B cell (primary cell): ENCODE measurements at regions not wholly inside any gene's neighbourhood (a gene's known extent, or its start where the extent isn't known, plus 50 kb on each side); places are given as distances from the start of the nearest gene placed in this dataset.

Source experiments
- ATAC-seq: fragments of 200-7000 bp; cut with Tn5 transposase; one replicate; pipeline ENCODE4 v1.10.0; 2021; ENCODE audit warnings: low read depth, mild to moderate bottlenecking, moderate number of reproducible peaks, moderate library complexity
- CTCF ChIA-PET: fragments of 350-600 bp; sonication (Branson Sonifier 250); formaldehyde crosslinking; loops from one replicate; lab custom pipeline; 2021; ENCODE audit warnings: antibody characterized with exemption, inconsistent platforms; lab: Charles Lee
- POLR2A ChIA-PET: fragments of 350-600 bp; sonication (Branson Sonifier 250); formaldehyde crosslinking; loops from one replicate; lab custom pipeline; 2021; ENCODE audit warnings: antibody characterized with exemption; lab: Charles Lee
- DNase-seq: peaks from one replicate; pipeline ENCODE4 v3.0.0; 2013
- H2AFZ ChIP-seq: 2 replicates; pipeline ENCODE4 v1.6.1; 2012; ENCODE audit warnings: mild to moderate bottlenecking, low read depth, low read length; ENCODE audit not compliant: insufficient read depth, poor library complexity, severe bottlenecking
- H3K27ac ChIP-seq, 2 donors: 1 replicate in 1 of 2; 2 replicates in 1 of 2; pipeline ENCODE4 v1.5.1; 2012 to 2013; ENCODE audit warnings: low read length in 2 of 2, mild to moderate bottlenecking in 2 of 2, moderate library complexity in 1 of 2
- H3K27me3 ChIP-seq, 4 experiments: fragments of 200-600 bp in 1 of 4; sonication (generic) in 1 of 4; replicated peaks in 1 of 4; 1 replicate in 2 of 4; 2 replicates in 2 of 4; pipeline versions ENCODE4 v1.6.1 to v1.7.0; 2013 to 2016; ENCODE audit warnings: low read length in 3 of 4, mild to moderate bottlenecking in 2 of 4, mixed read lengths in 1 of 4, moderate library complexity in 1 of 4; ENCODE audit not compliant: insufficient read depth in 4 of 4, control insufficient read depth in 3 of 4; ENCODE audit errors: control extremely low read depth in 1 of 4
- H3K36me3 ChIP-seq, 2 experiments: replicated peaks in 1 of 2; 1 replicate in 1 of 2; 2 replicates in 1 of 2; pipeline versions ENCODE4 v1.6.1 to v1.7.1; 2013; ENCODE audit warnings: low read length in 1 of 2; ENCODE audit not compliant: insufficient read depth in 2 of 2, control insufficient read depth in 1 of 2; ENCODE audit errors: control extremely low read depth in 1 of 2, extremely low read depth in 1 of 2
- H3K4me1 ChIP-seq, 2 donors: fragments of 200-600 bp in 1 of 2; sonication (generic) in 1 of 2; 1 replicate in 1 of 2; 2 replicates in 1 of 2; pipeline versions ENCODE4 v1.5.1 to v1.6.1; 2013 to 2017; ENCODE audit warnings: low read length in 2 of 2; ENCODE audit not compliant: control insufficient read depth in 2 of 2, insufficient read depth in 2 of 2
- H3K4me2 ChIP-seq: replicated peaks from 2 replicates; pipeline ENCODE3; 2012; ENCODE audit warnings: mild to moderate bottlenecking, low read depth, low read length; ENCODE audit not compliant: poor library complexity, severe bottlenecking
- H3K4me3 ChIP-seq, 5 experiments: fragments of 200-600 bp in 1 of 5; sonication (generic) in 1 of 5; 1 replicate in 3 of 5; 2 replicates in 2 of 5; pipeline versions ENCODE4 v1.5.1 to v1.7.0; 2011 to 2016; ENCODE audit warnings: low read length in 4 of 5, mild to moderate bottlenecking in 4 of 5, low read depth in 2 of 5, control low read depth in 1 of 5, moderate library complexity in 1 of 5; ENCODE audit not compliant: insufficient read depth in 1 of 5; ENCODE audit errors: control extremely low read depth in 1 of 5, extremely low read depth in 1 of 5
- H3K79me2 ChIP-seq: fragments of 200-600 bp; sonication (generic); one replicate; pipeline ENCODE4 v1.6.0; 2016; ENCODE audit warnings: low read length; ENCODE audit not compliant: control insufficient read depth, insufficient read depth
- H3K9ac ChIP-seq: fragments of 200-600 bp; sonication (generic); 2 replicates; pipeline ENCODE4 v1.6.1; 2017; ENCODE audit warnings: mild to moderate bottlenecking, low read length, moderate library complexity
- H3K9me3 ChIP-seq, 3 donors: one replicate each; pipeline versions ENCODE4 v1.6.1 to v1.7.1; 2013; ENCODE audit warnings: low read length in 2 of 3; ENCODE audit not compliant: control insufficient read depth in 2 of 3, insufficient read depth in 1 of 3; ENCODE audit errors: control extremely low read depth in 1 of 3
- H4K20me1 ChIP-seq: 2 replicates; pipeline ENCODE4 v1.6.0; 2012; ENCODE audit warnings: mild to moderate bottlenecking, low read length; ENCODE audit not compliant: insufficient read depth, control insufficient read depth, poor library complexity, severe bottlenecking
- H3K27ac Mint-ChIP-seq: one replicate; pipeline ENCODE4 v1.8.0; 2021; ENCODE audit warnings: mixed read lengths
- H3K27me3 Mint-ChIP-seq: one replicate; pipeline ENCODE4 v1.8.0; 2021; ENCODE audit warnings: mixed read lengths
- H3K4me1 Mint-ChIP-seq: one replicate; pipeline ENCODE4 v1.8.0; 2021; ENCODE audit warnings: mixed read lengths
- H3K4me3 Mint-ChIP-seq: one replicate; pipeline ENCODE4 v1.8.0; 2021; ENCODE audit warnings: mixed read lengths
- H3K9me3 Mint-ChIP-seq: one replicate; pipeline ENCODE4 v1.8.0; 2022; ENCODE audit warnings: mixed read lengths; ENCODE audit not compliant: insufficient read depth
- CTCF ChIP-seq: fragments of 200-600 bp; IDR thresholded peaks from one replicate; pipeline ENCODE4 v1.8.0; 2022; ENCODE audit warnings: antibody characterized with exemption, mild to moderate bottlenecking
- EZH2 ChIP-seq: IDR thresholded peaks from 2 replicates; pipeline ENCODE4 v1.6.1; 2012; ENCODE audit warnings: borderline replicate concordance, low read depth, mild to moderate bottlenecking, moderate library complexity, low read length; ENCODE audit not compliant: insufficient read depth, poor library complexity, severe bottlenecking
- WGBS: methylation state at CpG from one replicate; pipeline ENCODE4 v1.1.5; 2013; ENCODE audit warnings: missing lambda C conversion rate; ENCODE audit not compliant: insufficient coverage; 5-methylcytosine and 5-hydroxymethylcytosine counted together
- intact Hi-C: fragments of 100-400 bp; cut with micrococcal nuclease; formaldehyde crosslinking; loops from one replicate; pipeline ENCODE4 v1.10.0; 2022

- Mint-ChIP-seq H3K4me3 (no peak overlapping the region), H3K27me3 (no peaks in the 10 kb centered on the region), H3K4me1 (peaks cover 18% of the 10 kb centered on the region), H3K27ac (no peak overlapping the region), H3K9me3 (peaks cover 4% of the 10 kb centered on the region)
- H3K27ac ChIP-seq: no peak overlapping the region
- peaks cover 17 to 20% of the 10 kb centered on the region in 2 donors for H3K4me1 ChIP-seq
- H3K79me2 ChIP-seq: no peaks in the 10 kb centered on the region
- H3K36me3 ChIP-seq: no peaks in the 10 kb centered on the region
- H2AFZ ChIP-seq: no peak overlapping the region
- H3K27me3 ChIP-seq: no peaks in the 10 kb centered on the region
- H4K20me1 ChIP-seq: no peaks in the 10 kb centered on the region
- POLR2A ChIA-PET: no interaction called here
- H3K9ac ChIP-seq: no peak overlapping the region
- no CpG with 5 or more reads among the region's 2 CpGs for WGBS
- no peak for ATAC-seq
- CTCF ChIA-PET: no interaction called here
- no peak overlapping the region for H3K4me3 ChIP-seq
- H3K4me2 ChIP-seq: no peak overlapping the region
- peaks cover 2 to 11% (median 7%) of the 10 kb centered on the region in 3 donors for H3K9me3 ChIP-seq
- DNase-seq: no peak
- intact Hi-C loops: no loop called here
- TF ChIP-seq EZH2: no peak
- TF ChIP-seq CTCF: no peak
Observed at GRCh38 chr10:71912431-71912830, 51.8 kb upstream of the CHST3 start.

- Histone ChIP-seq H2AFZ (no peak overlapping the region), H3K27ac (no peak overlapping the region), H3K79me2 (no peaks in the 10 kb centered on the region), H3K4me2 (no peak overlapping the region), H4K20me1 (no peaks in the 10 kb centered on the region), H3K4me3 (no peak overlapping the region), H3K9ac (no peak overlapping the region), H3K9me3 (peaks cover 2 to 7% (median 3%) of the 10 kb centered on the region in 3 donors), H3K4me1 (peaks cover 17 to 20% of the 10 kb centered on the region in 2 donors), H3K27me3 (no peaks in the 10 kb centered on the region), H3K36me3 (no peaks in the 10 kb centered on the region)
- TF ChIP-seq CTCF: no peak
- no peak for TF ChIP-seq EZH2
- Mint-ChIP-seq H3K27ac (no peak overlapping the region), H3K9me3 (peaks cover 2% of the 10 kb centered on the region), H3K4me1 (peaks cover 18% of the 10 kb centered on the region), H3K4me3 (no peak overlapping the region), H3K27me3 (no peaks in the 10 kb centered on the region)
- intact Hi-C loops: no loop called here
- ChIA-PET POLR2A (no interaction called here), CTCF (interaction anchor here (1.4 to 1.7 kb wide), 2 partner anchors 15 to 137 kb away, joined by 4 read pairs; no protein-coding TSS in a partner anchor)
- ATAC-seq (no peak), DNase-seq (no peak)
- 93% methylated on average over 3 of the region's 10 CpGs for whole genome bisulfite sequencing
Observed at GRCh38 chr10:71911296-71911953, 52.8 kb upstream of the CHST3 start.
